D721Med (cell line): ENCODE measurements at regions not wholly inside any gene's neighbourhood (a gene's known extent, or its start where the extent isn't known, plus 50 kb on each side); places are given as distances from the start of the nearest gene placed in this dataset.

ENCODE experiments used
- DNase-seq: peaks from one replicate; pipeline ENCODE4 v3.0.0; 2011; ENCODE audit warnings: low spot score; ENCODE audit not compliant: insufficient read length
- FAIRE-seq: peaks from 2 replicates; lab custom pipeline; 2011; peaks lifted over from hg19 to GRCh38; lab: Jason Lieb, UNC
- CTCF ChIP-seq: IDR thresholded peaks from 2 replicates; pipeline ENCODE4 v1.5.1; 2012; ENCODE audit warnings: mild to moderate bottlenecking, control low read depth; ENCODE audit not compliant: insufficient read depth; ENCODE audit errors: missing control alignments

GRCh38 chrX:40176351-40177116 is 78.8 kb upstream of the BCOR start:
- FAIRE-seq: no peak
- DNase-seq: no peak
- no peak for TF ChIP-seq CTCF

GRCh38 chrX:40175511-40176350 is 78.0 kb upstream of the BCOR start:
- DNase-seq: no peak

GRCh38 chrX:40174854-40175510 is 77.2 kb upstream of the BCOR start:
- FAIRE-seq: no peak
- TF ChIP-seq CTCF: no peak
- no peak for DNase-seq

More at GRCh38 chrX:40175511-40176350, 78.0 kb upstream of the BCOR start:
- TF ChIP-seq CTCF: no peak
- FAIRE-seq: no peak

- no peak for FAIRE-seq
- no peak for TF ChIP-seq CTCF
- no peak for DNase-seq
Measured at GRCh38 chrX:40174001-40174853, 76.5 kb upstream of the BCOR start.

GRCh38 chrX:40173143-40174000 is 75.6 kb upstream of the BCOR start:
- FAIRE-seq (no peak), DNase-seq (no peak)
- no peak for TF ChIP-seq CTCF
